Activated CD8-positive, alpha-beta memory T cell treated with anti-CD3 and anti-CD28 coated beads for 48 hours (primary cell): ENCODE measurements at regions not wholly inside any gene's neighbourhood (a gene's known extent, or its start where the extent isn't known, plus 50 kb on each side); places are given as distances from the start of the nearest gene placed in this dataset.
"Not testable (repeated sequence)": the region's sequence is repeated elsewhere in the genome, so short reads cannot be mapped to it uniquely, and the experiment has no call there.

Experiments used
- DNase-seq, 3 experiments: peaks; one replicate each; pipeline ENCODE4 v3.0.0-alpha.2; 2020; ENCODE audit warnings: low read depth in 2 of 3, low spot score in 2 of 3

DNA sequence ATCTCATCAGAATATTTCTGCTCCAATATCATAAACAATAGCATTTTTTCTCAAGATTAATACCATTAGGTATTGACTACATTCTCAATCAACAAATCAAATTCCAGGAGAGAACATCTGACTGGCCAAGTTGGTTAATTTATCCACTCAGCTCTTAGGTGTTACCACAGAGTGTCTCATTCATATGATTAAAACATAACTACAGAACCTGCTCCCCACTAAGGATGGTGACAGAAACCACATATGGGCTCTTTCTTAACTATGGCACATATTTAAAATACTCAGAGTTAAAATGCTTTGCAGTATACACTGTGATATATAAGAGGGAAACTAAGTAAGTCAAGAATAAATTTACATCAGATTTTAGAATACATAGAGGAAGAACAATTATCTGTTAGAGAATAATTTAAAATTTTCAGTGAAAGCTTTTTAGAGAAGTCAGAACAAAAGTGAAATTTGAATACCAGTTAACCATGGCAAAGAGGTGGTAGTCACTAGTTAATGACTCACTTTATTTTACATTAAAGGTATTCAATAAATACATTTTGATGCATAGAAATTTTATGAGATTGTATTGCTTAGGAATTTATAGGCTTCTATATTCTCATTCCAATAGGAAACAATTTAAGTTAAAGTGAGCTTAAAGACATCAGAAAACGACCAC lies 1120.8 kb upstream of the TMEFF2 start:
- no peak for DNase-seq

DNA sequence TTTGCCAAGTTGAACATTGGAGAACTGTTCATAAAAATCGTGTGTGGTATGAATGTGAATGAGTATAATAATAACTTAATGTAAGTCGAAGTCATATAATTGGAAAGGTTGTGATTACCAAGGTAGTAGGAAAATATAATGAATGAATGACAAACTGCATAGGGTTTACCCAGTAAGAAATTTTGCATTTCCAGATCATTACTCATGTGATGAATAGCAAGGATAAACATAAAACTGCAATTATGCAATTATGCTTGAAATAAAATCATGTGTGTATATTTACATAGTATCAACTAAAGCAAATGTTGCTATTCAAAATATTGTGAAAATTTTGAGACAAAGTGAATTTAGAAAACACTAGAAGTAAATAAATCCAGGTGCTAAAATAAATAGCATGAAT lies 1108.7 kb upstream of the TMEFF2 start:
- no peak for DNase-seq

DNA sequence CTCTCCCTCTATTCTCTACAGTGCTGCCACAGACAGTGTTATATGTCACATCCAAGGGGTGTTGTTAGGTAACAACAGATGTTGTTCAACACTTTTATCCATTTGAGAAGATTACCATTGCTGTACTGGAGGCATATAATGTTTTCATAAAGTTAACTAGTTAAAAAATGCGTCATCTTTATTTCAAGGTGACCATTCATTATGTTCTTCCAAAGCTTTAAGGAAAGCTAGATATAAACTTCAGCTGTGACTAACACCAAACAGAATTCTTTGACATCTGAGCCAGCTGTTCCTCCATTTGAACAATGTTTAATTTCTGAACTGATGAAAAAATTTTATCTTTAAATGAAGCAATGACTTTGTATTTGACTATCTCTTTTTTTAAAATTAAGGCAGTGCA lies 1099.6 kb upstream of the TMEFF2 start:
- DNase-seq, result no peak

- no peak for DNase-seq
Measured at GRCh38 chr2:193279361-193279760, 1084.6 kb upstream of the TMEFF2 start.

DNA sequence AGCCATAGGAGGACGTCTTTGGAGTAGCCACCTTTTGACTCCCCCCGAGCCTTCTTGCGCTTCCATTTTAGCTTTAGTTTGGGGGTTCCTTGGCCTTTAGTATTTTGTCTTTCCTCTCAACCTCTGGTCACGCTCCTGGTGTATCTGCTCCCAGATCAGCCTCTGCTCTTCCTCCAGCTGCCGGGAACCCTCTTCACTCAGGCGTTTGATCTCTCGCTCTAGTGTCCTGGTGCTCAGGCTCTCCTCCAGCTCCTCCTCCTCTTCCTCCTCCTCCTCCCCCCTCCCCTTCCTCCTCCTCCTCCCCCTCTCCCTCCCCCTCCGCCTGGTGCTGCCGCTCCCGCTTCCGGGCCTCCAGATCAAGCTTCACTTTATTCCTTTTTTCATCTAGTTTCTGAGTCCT lies 1082.3 kb upstream of the TMEFF2 start:
- no peak for DNase-seq

DNA sequence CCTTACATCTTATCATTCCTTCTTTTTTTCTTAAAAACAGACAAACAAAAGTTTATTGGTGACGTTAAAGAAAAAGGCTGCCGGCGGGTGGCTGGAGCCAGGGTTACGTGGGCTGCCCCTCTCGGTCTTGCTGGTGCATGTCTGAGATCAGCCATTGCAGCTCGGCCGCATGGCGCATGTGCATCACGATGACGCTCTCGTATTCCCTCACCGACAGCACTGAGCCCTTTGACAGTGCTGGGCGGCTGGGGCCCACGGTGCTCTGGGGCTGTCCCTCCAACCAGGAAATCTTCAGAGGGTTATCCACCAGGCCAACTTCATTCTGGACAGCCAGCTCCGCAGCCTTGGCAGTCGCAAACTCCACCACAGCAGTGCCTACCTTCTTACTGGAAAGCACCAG lies 1081.8 kb upstream of the TMEFF2 start:
- no peak for DNase-seq

GRCh38 chr2:193276069-193276468 lies 1081.3 kb upstream of the TMEFF2 start:
- DNase-seq, result no peak

GRCh38 chr2:193272011-193272410 lies 1077.3 kb upstream of the TMEFF2 start:
- no peak for DNase-seq

DNA sequence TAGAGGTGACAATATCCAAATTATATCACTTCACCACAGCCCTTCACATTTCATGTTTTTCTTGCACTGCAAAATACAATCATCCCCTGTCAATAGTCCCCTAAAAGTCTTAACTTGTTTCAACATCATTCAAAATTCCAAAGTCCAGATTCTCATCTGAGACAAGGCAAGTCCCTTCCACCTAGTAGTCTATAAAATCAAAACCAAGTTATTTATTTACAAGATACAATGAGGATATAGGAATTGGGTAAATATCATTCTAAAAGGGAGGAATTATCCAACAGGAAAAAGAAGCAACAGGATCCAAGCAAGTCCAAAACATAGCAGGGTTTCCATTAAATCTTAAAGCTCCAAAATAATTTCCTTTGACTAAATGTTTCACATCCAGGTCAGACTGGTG lies 1076.1 kb upstream of the TMEFF2 start:
- no peak for DNase-seq

DNA sequence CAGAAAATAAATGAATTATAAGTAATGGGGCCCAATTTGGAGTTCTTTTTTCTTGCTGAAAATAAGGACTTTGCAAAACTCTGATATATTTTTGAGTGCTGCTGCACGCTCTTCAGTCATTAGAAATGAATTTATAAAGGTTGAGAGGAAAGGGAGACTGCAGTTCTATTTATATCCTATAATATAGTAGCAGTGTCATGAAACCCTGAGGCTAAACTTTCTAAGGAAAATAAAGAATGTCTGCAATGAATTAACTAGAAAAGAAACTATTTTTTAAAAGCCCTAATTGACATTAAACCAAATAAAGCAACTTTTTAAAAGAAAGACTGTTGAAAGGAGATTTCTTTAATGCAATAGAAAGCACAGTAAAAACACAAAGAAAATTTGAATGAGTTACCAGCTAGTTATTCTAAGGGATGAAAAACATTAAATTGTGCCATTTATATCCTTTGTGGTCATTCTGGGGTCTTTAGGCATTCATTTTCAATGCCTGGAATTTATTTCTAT lies 1072.8 kb upstream of the TMEFF2 start:
- DNase-seq, result no peak

GRCh38 chr2:193253014-193253530 lies 1058.3 kb upstream of the TMEFF2 start:
- DNase-seq, result no peak

DNA sequence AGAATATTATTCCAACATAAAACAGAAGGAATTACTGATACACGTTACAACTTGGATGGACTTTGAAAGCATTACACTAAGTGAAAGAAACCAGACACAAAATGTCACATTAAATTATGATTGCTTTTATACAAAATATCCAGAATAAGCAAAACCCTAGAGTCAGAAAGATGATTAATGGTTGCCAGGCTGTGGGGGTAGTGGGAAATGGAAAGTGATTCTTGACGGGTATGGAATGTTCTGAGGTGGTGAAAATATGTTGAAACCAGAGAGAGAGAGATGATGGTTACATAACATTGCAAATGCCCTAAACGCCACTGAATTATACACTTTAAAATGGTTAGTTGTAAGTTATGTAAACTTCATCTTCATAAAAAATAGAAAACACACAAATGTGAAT lies 1057.2 kb upstream of the TMEFF2 start:
- DNase-seq, result no peak

GRCh38 chr2:193250389-193250788 lies 1055.7 kb upstream of the TMEFF2 start:
- no peak for DNase-seq

GRCh38 chr2:193240752-193241151 lies 1046.0 kb upstream of the TMEFF2 start:
- no peak for DNase-seq

- DNase-seq, result no peak
Measured at GRCh38 chr2:193231634-193232033, 1036.9 kb upstream of the TMEFF2 start.

GRCh38 chr2:193228276-193228675 lies 1033.5 kb upstream of the TMEFF2 start:
- no peak for DNase-seq

GRCh38 chr2:193222454-193222853 lies 1027.7 kb upstream of the TMEFF2 start:
- DNase-seq, result no peak

- DNase-seq, result no peak
Measured at GRCh38 chr2:193219413-193219812, 1024.7 kb upstream of the TMEFF2 start.

DNA sequence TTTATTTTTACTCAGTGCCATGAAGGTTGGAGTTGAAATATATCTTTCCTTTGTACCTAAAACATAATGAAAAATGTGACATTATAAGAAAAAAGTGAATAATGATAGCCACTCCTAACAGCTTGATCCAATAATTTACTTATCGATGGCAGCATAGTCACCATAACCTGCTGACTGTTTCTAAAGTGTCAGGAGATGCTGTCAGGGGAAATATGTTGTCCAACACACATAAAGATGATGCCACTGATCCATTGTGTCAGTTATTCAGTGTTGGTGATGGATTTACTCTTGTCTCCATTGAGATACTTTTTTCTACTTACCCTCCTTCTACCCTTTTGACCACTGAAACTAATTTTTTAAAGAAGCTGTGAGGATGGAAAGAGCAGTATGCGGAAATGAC lies 1006.9 kb upstream of the TMEFF2 start:
- no peak for DNase-seq

GRCh38 chr2:193199322-193199721 lies 1004.6 kb upstream of the TMEFF2 start:
- DNase-seq, result no peak

- no peak for DNase-seq
Measured at GRCh38 chr2:193187816-193188215, 993.1 kb upstream of the TMEFF2 start.

GRCh38 chr2:193170981-193171380 lies 976.2 kb upstream of the TMEFF2 start:
- DNase-seq, result not testable (repeated sequence)

DNA sequence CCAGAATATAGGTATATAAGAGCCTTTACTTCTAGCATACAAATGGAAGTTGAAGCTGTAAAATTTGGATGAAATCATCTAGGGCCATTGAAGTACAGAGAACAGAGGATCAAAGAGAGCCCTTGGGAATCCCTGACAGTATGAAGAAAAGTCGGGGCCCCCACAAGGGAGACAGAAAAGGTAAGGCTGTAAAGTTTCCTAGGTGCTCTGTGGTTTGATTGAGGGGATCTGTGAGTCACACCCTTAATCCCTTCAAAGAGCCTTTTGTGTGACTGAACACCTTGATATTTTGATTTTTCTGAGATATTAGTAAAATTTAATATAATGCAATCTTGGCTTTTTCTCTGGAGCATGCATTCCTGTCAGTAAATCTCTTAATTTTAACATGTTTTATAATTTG lies 961.7 kb upstream of the TMEFF2 start:
- no peak for DNase-seq
